ENCODE measurements at regions not wholly inside any gene's neighbourhood (a gene's known extent, or its start where the extent isn't known, plus 50 kb on each side); places are given as distances from the start of the nearest gene placed in this dataset.

DNA sequence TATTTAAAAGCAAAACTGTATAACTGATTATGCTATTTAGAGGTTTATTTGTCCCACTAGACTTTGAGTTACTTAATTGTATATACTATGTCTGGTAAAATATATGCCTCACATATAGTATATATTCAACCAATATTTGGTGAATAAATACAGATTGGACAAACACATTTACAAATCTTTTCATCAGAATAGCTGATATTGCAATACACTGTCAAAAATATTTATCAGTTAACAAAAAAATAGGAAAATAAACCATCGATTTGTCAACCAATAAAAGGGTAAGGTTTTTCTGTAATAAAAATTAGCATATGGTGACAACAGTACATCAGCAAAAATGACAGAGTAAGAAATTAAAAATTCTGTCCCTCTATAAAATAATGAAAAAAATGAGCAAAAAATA lies 889.9 kb upstream of the INTU start:
- Mint-ChIP-seq H3K27me3 (ENCODE audit: low read depth) (no peaks in the 10 kb centered on the region), H3K4me3 (no peak overlapping the region), H3K4me1 (peaks cover 14% of the 10 kb centered on the region), H3K36me3 (peaks cover 2% of the 10 kb centered on the region), H3K9me3 (peaks cover 25% of the 10 kb centered on the region), H3K27ac (no peak overlapping the region)
- TF ChIP-seq, protein P1, sequence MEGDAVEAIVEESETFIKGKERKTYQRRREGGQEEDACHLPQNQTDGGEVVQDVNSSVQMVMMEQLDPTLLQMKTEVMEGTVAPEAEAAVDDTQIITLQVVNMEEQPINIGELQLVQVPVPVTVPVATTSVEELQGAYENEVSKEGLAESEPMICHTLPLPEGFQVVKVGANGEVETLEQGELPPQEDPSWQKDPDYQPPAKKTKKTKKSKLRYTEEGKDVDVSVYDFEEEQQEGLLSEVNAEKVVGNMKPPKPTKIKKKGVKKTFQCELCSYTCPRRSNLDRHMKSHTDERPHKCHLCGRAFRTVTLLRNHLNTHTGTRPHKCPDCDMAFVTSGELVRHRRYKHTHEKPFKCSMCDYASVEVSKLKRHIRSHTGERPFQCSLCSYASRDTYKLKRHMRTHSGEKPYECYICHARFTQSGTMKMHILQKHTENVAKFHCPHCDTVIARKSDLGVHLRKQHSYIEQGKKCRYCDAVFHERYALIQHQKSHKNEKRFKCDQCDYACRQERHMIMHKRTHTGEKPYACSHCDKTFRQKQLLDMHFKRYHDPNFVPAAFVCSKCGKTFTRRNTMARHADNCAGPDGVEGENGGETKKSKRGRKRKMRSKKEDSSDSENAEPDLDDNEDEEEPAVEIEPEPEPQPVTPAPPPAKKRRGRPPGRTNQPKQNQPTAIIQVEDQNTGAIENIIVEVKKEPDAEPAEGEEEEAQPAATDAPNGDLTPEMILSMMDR (IDR thresholded peaks at IDR 0.05; ENCODE audit: unreplicated experiment), result no peak
- no peak for DNase-seq (ENCODE audit: low spot score in 2 of 2, unreplicated experiment in 2 of 2)

DNA sequence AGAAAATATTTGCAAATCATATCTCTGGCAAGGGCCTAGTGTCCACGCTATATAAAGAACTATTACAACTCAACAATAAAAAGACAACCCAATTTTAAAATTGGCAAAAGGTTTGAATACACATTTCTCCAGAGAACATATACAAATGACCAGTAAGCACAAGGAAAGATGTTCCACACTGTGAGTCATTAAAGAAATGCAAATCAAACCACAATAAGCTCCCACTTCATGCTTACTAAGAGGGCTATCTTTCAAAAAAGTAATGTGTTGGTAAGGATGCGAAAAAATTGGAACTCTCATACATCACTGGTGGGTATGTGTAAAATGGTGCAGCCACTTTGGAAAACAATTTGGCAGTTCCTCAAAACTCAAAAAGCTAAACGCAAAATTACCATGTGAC lies 884.0 kb upstream of the INTU start:
- H3K9me3 Mint-ChIP-seq, result peaks cover 25% of the 10 kb centered on the region
- H3K4me1 Mint-ChIP-seq, result peaks cover 2% of the 10 kb centered on the region
- H3K27me3 Mint-ChIP-seq (ENCODE audit: low read depth), result no peaks in the 10 kb centered on the region
- H3K27ac Mint-ChIP-seq, result no peak overlapping the region
- H3K4me3 Mint-ChIP-seq, result no peak overlapping the region
- H3K36me3 Mint-ChIP-seq, result peaks cover 2% of the 10 kb centered on the region
- TF ChIP-seq, protein P1 (IDR thresholded peaks at IDR 0.05; ENCODE audit: unreplicated experiment), result no peak
- DNase-seq (ENCODE audit: low spot score in 2 of 2, unreplicated experiment in 2 of 2), result no peak

DNA sequence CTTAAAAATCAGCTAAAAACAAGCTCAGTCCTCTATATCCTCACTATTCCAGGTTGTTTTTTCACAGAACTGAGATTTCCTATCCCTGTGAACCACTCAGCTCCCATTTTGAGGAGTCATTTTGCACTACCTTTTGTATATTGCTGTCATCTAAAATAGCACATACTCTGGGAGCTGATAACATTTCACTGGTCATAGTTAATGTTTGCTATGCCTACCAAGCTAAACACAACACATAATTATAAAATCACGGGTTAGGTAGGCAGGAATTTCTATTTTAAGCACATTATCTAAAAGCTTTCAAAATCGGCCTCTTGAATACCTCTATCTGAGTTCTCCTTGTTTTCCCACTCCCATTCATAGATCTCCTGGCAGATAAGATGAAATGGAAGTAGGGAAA lies 882.0 kb upstream of the INTU start:
- Mint-ChIP-seq H3K27ac (no peak overlapping the region), H3K4me1 (peaks cover 2% of the 10 kb centered on the region), H3K4me3 (no peak overlapping the region), H3K27me3 (ENCODE audit: low read depth) (no peaks in the 10 kb centered on the region), H3K9me3 (peaks cover 14% of the 10 kb centered on the region), H3K36me3 (peaks cover 2% of the 10 kb centered on the region)
- no peak for DNase-seq (ENCODE audit: low spot score in 2 of 2, unreplicated experiment in 2 of 2)
- TF ChIP-seq, protein P1 (IDR thresholded peaks at IDR 0.05; ENCODE audit: unreplicated experiment), result no peak

DNA sequence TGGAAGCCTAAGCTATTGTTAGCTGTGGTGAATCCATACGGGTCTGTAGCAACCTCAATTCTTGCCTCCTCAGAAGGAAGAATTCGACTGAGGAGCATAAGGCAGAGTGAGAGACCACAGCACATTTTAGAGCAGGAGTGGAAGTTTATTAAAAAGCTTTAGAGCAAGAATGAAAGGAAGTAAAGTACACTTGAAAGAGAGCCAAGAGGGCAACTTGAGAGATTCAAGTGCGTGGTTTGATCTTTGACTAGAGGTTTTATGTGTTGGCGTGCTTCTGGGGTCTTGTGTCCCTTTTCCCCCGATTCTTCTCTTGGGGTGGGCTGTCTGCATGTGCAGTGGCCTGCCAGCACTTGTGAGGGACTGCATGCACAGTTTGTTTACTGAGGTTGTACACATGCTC lies 880.6 kb upstream of the INTU start:
- H3K4me3 Mint-ChIP-seq, result no peak overlapping the region
- H3K9me3 Mint-ChIP-seq, result peaks cover under 1% of the 10 kb centered on the region
- TF ChIP-seq, protein P1 (IDR thresholded peaks at IDR 0.05; ENCODE audit: unreplicated experiment), result no peak
- no peaks in the 10 kb centered on the region for H3K27me3 Mint-ChIP-seq (ENCODE audit: low read depth)
- no peak overlapping the region for H3K27ac Mint-ChIP-seq
- DNase-seq (ENCODE audit: low spot score in 2 of 2, unreplicated experiment in 2 of 2), result no peak
- H3K36me3 Mint-ChIP-seq, result no peaks in the 10 kb centered on the region
- peaks cover 2% of the 10 kb centered on the region for H3K4me1 Mint-ChIP-seq

DNA sequence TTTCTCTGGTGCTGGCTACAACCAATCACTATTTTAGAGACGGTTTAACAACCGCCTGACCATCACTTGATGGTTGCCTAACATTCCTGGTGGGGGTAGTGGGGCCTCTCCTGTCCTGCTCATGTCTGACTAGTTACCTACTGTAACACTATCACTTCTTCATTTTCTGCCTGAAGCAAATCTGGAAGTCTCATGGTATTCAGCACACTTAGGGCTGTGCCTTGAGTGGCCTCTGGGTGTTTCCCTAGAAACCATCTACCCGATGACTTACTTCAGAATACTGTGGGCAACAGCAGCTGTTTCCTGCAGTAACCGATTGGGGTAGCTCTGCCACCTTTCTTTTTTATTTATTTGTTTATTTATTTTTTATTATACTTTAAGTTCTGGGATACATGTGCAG lies 880.1 kb upstream of the INTU start:
- Mint-ChIP-seq H3K27ac (no peak overlapping the region), H3K27me3 (ENCODE audit: low read depth) (no peaks in the 10 kb centered on the region), H3K4me1 (peaks cover 2% of the 10 kb centered on the region), H3K4me3 (no peak overlapping the region), H3K9me3 (no peaks in the 10 kb centered on the region), H3K36me3 (no peaks in the 10 kb centered on the region)
- no peak for DNase-seq (ENCODE audit: low spot score in 2 of 2, unreplicated experiment in 2 of 2)
- TF ChIP-seq, protein P1 (IDR thresholded peaks at IDR 0.05; ENCODE audit: unreplicated experiment), result no peak

DNA sequence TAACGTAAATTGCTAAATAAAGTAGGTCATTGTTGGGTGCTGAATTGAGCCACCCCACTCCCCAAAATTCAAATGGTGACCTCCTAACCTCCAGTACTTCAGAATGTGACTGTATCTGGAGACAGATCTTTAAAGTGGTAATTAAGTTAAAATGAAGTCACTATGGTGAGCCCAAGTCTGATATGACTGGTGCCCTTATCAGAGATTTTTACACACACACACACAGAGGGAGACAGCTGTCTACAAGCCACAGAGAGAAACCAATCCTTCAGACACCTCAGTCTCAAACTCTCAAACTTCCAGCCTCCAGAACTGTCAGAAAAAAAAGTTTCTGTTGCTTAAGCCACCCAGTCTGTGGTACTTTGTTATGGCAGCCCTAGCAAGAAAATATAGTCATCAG lies 879.2 kb upstream of the INTU start:
- Mint-ChIP-seq H3K4me3 (no peak overlapping the region), H3K9me3 (no peaks in the 10 kb centered on the region), H3K36me3 (no peaks in the 10 kb centered on the region), H3K27ac (no peak overlapping the region), H3K4me1 (peaks cover 2% of the 10 kb centered on the region), H3K27me3 (ENCODE audit: low read depth) (no peaks in the 10 kb centered on the region)
- no peak for DNase-seq (ENCODE audit: low spot score in 2 of 2, unreplicated experiment in 2 of 2)
- TF ChIP-seq, protein P1 (IDR thresholded peaks at IDR 0.05; ENCODE audit: unreplicated experiment), result no peak
